Epithelial cell of proximal tubule (primary cell): ENCODE measurements at regions not wholly inside any gene's neighbourhood (a gene's known extent, or its start where the extent isn't known, plus 50 kb on each side); places are given as distances from the start of the nearest gene placed in this dataset.

ENCODE experiments used
- DNase-seq: peaks from one replicate; pipeline ENCODE4 v3.0.0-alpha.2; 2011; ENCODE audit warnings: low read depth
- H3K4me3 ChIP-seq: 2 replicates; pipeline ENCODE4 v1.5.1; 2011; ENCODE audit warnings: low read depth, mild to moderate bottlenecking, low read length
- CTCF ChIP-seq: conservative IDR thresholded peaks from 2 replicates; pipeline ENCODE4 v1.5.1; 2012; ENCODE audit warnings: low read depth, mild to moderate bottlenecking, low read length

GRCh38 chr7:47047384-47047783 lies 534.5 kb downstream of the TNS3 start:
- DNase-seq, result no peak

GRCh38 chr7:47046949-47047348 lies 535.0 kb downstream of the TNS3 start:
- no peak for DNase-seq
- H3K4me3 ChIP-seq, result peak overlapping the region; percentile 26
- no peak for TF ChIP-seq CTCF

More at GRCh38 chr7:47047384-47047783, 534.5 kb downstream of the TNS3 start:
- TF ChIP-seq CTCF, result no peak
- H3K4me3 ChIP-seq, result peak overlapping the region; percentile 26

GRCh38 chr7:47045207-47046051 lies 536.5 kb downstream of the TNS3 start:
- no peak for DNase-seq
- TF ChIP-seq CTCF, result no peak
- no peak overlapping the region for H3K4me3 ChIP-seq

GRCh38 chr7:47044625-47045024 lies 537.3 kb downstream of the TNS3 start:
- no peak for TF ChIP-seq CTCF
- no peak overlapping the region for H3K4me3 ChIP-seq
- DNase-seq, result no peak

GRCh38 chr7:47043304-47043703 lies 538.6 kb downstream of the TNS3 start:
- no peak for TF ChIP-seq CTCF
- H3K4me3 ChIP-seq, result no peak overlapping the region
- no peak for DNase-seq

GRCh38 chr7:47042669-47043068 lies 539.2 kb downstream of the TNS3 start:
- TF ChIP-seq CTCF, result no peak
- DNase-seq, result no peak
- H3K4me3 ChIP-seq, result no peak overlapping the region
